Kidney (tissue), 13 donors: ENCODE measurements at regions not wholly inside any gene's neighbourhood (a gene's known extent, or its start where the extent isn't known, plus 50 kb on each side); places are given as distances from the start of the nearest gene placed in this dataset.

Experiments used
- DNase-seq, 5 donors: peaks; one replicate each; pipeline ENCODE4 v3.0.0-alpha.2; 2013 to 2020
- FAIRE-seq: peaks from 2 replicates; lab custom pipeline; 2012; peaks lifted over from hg19 to GRCh38; lab: Jason Lieb, UNC
- H3K27ac ChIP-seq, 2 donors: one replicate each; pipeline ENCODE4 v1.7.0; 2013; ENCODE audit warnings: low read depth in 2 of 2, low read length in 2 of 2, inconsistent platforms in 1 of 2
- H3K27me3 ChIP-seq: one replicate; pipeline ENCODE4 v1.7.1; 2013; ENCODE audit warnings: low read length, inconsistent platforms; ENCODE audit not compliant: control insufficient read depth, insufficient read depth
- H3K36me3 ChIP-seq, 3 donors: one replicate each; pipeline versions ENCODE4 v1.7.0 to v1.7.1; 2013; ENCODE audit warnings: low read length in 3 of 3, control low read depth in 1 of 3, inconsistent platforms in 1 of 3; ENCODE audit not compliant: insufficient read depth in 3 of 3, control insufficient read depth in 2 of 3
- H3K4me1 ChIP-seq, 3 donors: one replicate each; pipeline versions ENCODE4 v1.7.0 to v1.7.1; 2013; ENCODE audit warnings: low read length in 3 of 3, inconsistent platforms in 1 of 3, low read depth in 1 of 3; ENCODE audit not compliant: control insufficient read depth in 2 of 3, insufficient read depth in 2 of 3
- H3K4me3 ChIP-seq, 3 donors: one replicate each; pipeline versions ENCODE4 v1.7.0 to v1.8.1; 2013; ENCODE audit warnings: low read length in 3 of 3, control low read depth in 1 of 3, inconsistent platforms in 1 of 3
- H3K9ac ChIP-seq, 3 donors: one replicate each; pipeline versions ENCODE4 v1.7.0 to v1.7.1; 2013; ENCODE audit warnings: low read length in 3 of 3, control low read depth in 1 of 3, inconsistent platforms in 1 of 3
- H3K9me3 ChIP-seq, 3 donors: one replicate each; pipeline versions ENCODE4 v1.7.0 to v1.7.1; 2013; ENCODE audit warnings: low read length in 3 of 3, control low read depth in 1 of 3, inconsistent platforms in 1 of 3; ENCODE audit not compliant: control insufficient read depth in 2 of 3, insufficient read depth in 1 of 3
- CTCF ChIP-seq: IDR thresholded peaks from 3 replicates; pipeline ENCODE4 v1.5.1; 2012; ENCODE audit warnings: mild to moderate bottlenecking, moderate library complexity, borderline replicate concordance; ENCODE audit not compliant: insufficient read depth; ENCODE audit errors: extremely low read depth
- intact Hi-C: fragments of 100-400 bp; cut with DNase I; formaldehyde crosslinking; loops from one replicate; pipeline ENCODE4 v1.11.1; 2022
- donor health status: control.
- donor health status: control.
- donor health status: control.
- donor health status: control.
- donor health status: control.
- donor health status: DM: yes; HTN: yes; CAD: no.
- donor health status: Normal renal cell carcinoma (clear cell type).

DNA sequence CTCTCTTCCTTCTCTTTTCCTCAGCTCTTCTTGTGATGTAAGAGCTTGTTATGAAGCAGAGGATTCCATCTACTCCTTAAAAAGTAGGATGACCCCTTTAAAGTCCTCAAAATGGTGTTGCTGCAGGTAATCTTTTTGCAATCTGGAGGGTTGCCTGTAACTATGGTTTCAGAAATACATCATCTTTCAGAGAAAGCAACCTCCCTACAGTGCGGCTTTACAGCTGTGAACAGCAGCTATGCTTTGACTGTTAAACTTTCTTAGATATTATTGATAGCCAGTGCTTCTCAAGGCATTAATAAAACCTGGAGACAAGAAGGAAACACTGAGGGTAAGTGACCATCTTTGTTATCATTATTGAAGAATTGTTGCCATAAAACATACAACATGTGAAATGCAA, 86.6 kb upstream of the MDFIC start:
- Histone ChIP-seq H3K27ac (no peak overlapping the region), H3K9ac (no peak overlapping the region), H3K4me3 (no peak overlapping the region), H3K36me3 (no peaks in the 10 kb centered on the region), H3K9me3 (no peaks in the 10 kb centered on the region), H3K27me3 (no peaks in the 10 kb centered on the region), H3K4me1 (no peaks in the 10 kb centered on the region)
- DNase-seq (no peak), FAIRE-seq (no peak)
- intact Hi-C loops: no loop called here
- no peak for TF ChIP-seq CTCF

- FAIRE-seq (no peak), DNase-seq (no peak)
- H3K9ac ChIP-seq: no peak overlapping the region
- H3K4me1 ChIP-seq: no peaks in the 10 kb centered on the region
- H3K27ac ChIP-seq: no peak overlapping the region
- intact Hi-C loops: no loop called here
- no peaks in the 10 kb centered on the region for H3K36me3 ChIP-seq
- TF ChIP-seq CTCF: no peak
- no peak overlapping the region for H3K4me3 ChIP-seq
- H3K27me3 ChIP-seq: no peaks in the 10 kb centered on the region
- no peaks in the 10 kb centered on the region for H3K9me3 ChIP-seq
These were observed 86.0 kb upstream of the MDFIC start for GRCh38 chr7:114835861-114836260.

GRCh38 chr7:114842551-114843065, 79.3 kb upstream of the MDFIC start:
- Histone ChIP-seq H3K27ac (no peak overlapping the region), H3K4me1 (no peaks in the 10 kb centered on the region), H3K9ac (no peak overlapping the region), H3K4me3 (no peak overlapping the region), H3K27me3 (no peaks in the 10 kb centered on the region), H3K36me3 (no peaks in the 10 kb centered on the region), H3K9me3 (no peaks in the 10 kb centered on the region)
- TF ChIP-seq CTCF: no peak
- FAIRE-seq: no peak
- intact Hi-C loops: no loop called here
- DNase-seq: no peak

GRCh38 chr7:114843102-114843501, 78.8 kb upstream of the MDFIC start:
- Histone ChIP-seq H3K27me3 (no peaks in the 10 kb centered on the region), H3K27ac (no peak overlapping the region), H3K9ac (no peak overlapping the region), H3K4me1 (no peaks in the 10 kb centered on the region), H3K36me3 (no peaks in the 10 kb centered on the region), H3K9me3 (no peaks in the 10 kb centered on the region), H3K4me3 (no peak overlapping the region)
- TF ChIP-seq CTCF: no peak
- FAIRE-seq: no peak
- DNase-seq: no peak
- intact Hi-C loops: no loop called here
